ENCODE measurements at regions not wholly inside any gene's neighbourhood (a gene's known extent, or its start where the extent isn't known, plus 50 kb on each side); places are given as distances from the start of the nearest gene placed in this dataset.
"Not testable (repeated sequence)": the region's sequence is repeated elsewhere in the genome, so short reads cannot be mapped to it uniquely, and the experiment has no call there.

GRCh38 chr13:79187917-79188690, 218.0 kb downstream of the RBM26 start:
- no peak for DNase-seq

- no peak for DNase-seq
Measured at GRCh38 chr13:79185580-79185979, 220.5 kb downstream of the RBM26 start.

- DNase-seq = no peak
Measured at GRCh38 chr13:79183231-79183630, 222.8 kb downstream of the RBM26 start.

DNA sequence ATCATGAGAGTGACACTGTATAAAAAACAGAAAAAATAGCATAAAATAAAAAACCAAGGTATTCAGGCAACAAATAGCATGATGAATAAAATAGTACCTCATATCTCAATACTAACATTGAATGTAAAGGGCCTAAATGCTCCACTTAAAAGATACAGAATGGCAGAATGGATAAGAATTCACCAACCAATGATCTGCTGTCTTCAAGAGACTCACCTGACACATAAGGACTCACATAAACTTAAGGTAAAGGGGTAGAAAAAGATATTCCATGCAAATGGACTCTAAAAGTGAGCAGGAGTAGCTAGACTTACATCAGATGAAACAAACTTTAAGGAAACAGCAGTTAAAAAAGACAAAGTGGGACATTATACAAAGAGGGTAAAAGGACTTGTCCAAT, 232.4 kb downstream of the RBM26 start:
- DNase-seq = not testable (repeated sequence)

GRCh38 chr13:79172924-79173323, 233.1 kb downstream of the RBM26 start:
- DNase-seq = not testable (repeated sequence)

GRCh38 chr13:79171141-79172061, 234.7 kb downstream of the RBM26 start:
- no peak for DNase-seq

DNA sequence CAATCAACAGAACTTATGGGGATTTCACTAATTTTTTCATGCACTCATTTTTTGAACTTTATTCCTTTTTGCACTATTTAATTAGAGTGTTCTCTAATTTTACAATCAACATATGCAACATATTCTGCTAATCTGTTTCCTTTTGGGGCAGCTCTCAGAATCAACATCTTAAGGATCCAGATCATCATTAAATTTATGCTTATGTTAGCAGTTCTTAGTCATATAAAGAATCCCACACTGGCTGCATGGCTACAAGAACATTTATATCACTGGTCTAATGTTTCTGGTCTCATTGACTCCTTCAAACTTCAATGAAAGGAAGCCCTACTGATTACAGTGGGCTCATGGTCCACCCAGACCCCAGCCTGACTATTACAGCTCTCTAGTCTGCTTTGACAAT, 245.2 kb downstream of the RBM26 start:
- no peak for DNase-seq

DNA sequence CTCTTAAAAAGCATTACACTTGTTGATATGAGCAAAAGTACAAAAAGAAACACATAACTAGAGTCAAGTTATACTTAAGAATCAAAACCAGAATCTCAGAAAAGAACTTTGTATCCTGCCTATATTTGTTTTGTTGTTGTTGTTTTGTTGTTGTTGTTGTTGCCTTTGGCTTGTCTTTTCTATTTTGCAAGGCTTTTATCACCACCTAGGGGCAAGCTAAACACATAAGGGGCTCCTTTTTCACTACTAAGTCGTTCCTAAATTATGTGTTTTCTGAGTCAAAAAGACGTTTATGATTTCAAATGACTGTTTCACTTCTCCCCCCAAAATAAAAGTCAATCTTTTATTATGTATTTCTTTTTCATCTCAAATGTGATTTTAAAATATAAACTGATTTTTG, 250.2 kb downstream of the RBM26 start:
- no peak for DNase-seq

DNA sequence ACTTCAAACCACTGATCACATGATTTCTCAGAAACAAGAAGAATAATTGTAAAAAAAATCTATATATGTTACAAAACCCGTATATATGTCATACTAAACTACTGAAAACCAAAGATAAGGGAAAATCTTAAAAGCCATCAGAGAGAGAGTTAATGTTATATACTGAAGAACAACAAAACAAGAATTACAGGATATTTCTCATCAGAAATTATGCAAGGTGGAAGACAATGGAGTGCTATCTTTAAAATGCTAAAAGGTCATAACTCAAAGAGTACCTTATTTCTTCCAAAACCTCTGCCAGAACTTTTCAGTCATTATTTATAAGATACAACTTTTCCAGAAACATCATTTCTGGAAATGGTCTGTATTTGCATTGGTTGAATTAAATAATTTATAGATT, 256.8 kb downstream of the RBM26 start:
- no peak for DNase-seq

- no peak for DNase-seq
Measured at GRCh38 chr13:79141082-79141481, 265.0 kb downstream of the RBM26 start.

GRCh38 chr13:79128158-79128557, 277.9 kb downstream of the RBM26 start:
- no peak for DNase-seq

DNA sequence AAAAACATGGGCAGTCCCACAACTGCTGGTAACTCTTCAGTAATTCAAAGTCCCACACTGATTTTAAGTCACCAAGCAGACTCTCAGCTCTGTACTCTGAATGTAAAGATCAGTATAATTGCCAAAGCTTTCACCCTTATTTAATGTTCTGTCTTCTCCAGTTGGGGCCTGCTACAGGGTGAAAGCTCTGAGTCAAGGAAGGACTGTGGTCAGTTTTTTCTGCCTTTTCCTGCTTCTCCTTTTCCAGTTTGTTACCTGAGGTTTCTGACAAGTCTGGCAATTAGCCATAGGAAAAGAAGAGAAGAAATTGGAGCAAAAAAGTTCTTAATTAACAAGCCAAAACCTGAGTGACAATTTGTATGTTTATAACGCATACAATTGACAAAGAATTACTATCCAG, 279.3 kb downstream of the RBM26 start:
- no peak for DNase-seq

DNA sequence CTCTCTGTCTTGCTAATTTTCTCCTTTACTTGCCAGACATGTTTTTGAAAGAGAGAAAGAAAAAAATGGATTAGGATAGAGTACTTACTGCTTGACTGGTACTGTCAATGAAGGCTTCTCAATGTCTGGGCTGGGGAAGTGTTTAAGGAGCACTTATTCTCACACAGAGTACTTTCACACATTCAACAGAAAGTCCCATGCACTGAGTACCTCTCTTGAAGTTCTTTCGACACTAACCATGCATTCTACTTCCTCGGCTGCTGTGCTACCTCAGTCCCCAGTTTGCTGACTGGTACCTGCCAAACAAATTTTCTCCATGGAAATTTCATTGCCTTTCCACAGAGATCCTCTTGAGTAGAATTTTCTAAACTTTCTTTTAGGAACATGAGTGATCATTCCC, 281.9 kb downstream of the RBM26 start:
- no peak for DNase-seq

GRCh38 chr13:79121286-79121685, 284.8 kb downstream of the RBM26 start:
- no peak for DNase-seq

DNA sequence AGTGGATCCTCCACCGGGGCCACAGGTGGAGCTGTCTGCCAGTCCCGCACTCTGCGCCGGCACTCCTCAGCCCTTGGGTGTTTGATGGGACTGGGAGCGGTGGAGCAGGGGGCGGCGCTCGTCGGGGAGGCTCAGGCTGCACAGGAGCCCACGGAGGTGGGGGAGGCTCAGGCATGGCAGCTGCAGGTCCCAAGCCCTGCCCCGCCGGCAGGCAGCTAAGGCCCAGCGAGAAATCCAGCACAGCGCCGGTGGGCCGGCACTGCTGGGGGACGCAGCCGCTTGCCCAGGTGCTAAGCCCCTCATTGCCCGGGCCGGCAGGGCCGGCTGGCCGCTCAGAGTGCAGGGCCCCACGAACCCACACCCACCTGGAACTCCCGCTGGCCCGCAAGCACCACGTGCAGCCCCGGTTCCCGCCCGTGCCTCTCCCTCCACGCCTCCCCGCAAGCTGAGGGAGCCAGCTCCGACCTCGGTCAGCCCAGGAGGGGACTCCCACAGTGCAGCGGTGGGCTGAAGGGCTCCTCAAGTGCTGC, 286.4 kb downstream of the RBM26 start:
- DNase-seq = no peak

- no peak for DNase-seq
Measured at GRCh38 chr13:79112016-79112415, 294.0 kb downstream of the RBM26 start.

DNA sequence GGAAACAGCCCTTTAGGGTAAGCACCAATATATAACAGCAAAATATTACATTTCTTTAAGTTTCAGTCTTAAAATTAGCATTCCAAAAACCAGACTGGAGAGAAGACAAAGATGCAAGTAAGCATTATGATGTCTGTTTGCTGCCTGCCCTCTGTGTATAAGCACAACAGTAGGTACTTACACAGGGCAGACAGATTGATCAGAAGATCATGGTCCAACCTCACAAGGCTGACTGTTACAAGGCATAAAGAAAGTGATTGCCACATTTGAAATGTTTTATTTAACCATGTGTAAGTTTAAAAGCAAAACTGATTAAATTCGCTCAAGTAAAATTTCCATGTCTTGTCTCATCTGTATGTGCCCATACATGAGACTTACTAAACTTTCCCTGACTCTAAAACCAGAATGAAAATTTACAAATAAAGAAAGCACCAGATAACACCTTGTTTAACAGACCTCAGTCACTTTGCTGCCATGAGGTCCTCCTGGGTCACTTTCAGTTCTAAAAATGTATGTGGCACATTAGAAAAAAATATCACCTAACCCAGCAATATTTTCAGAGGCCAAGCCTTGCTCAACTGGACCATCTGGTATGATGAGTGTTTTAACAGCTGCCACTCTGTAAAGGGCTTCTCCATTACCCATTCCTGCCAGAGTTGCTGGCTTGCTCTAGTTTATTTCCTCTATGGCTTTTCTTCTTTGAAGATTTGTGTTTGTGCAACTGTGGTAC, 297.0 kb downstream of the RBM26 start:
- no peak for DNase-seq

DNA sequence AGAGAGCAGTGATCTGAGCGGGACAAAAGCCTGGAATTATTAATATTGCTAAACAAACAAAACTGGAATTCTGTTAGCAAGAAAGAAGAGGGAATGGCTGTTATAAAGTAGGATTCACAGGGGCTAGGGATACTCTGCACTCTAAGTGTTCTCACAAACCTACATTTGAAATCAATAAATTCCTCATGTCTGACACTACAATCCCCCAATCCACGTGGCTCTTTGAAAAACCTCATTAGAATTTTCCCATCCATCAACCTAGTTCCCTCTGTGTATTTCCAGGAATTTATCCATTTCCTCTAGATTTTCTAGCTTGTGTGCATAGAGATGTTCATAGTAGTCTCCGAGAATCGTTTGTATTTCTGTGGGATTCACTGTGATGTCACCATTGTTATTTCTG, 307.5 kb downstream of the RBM26 start:
- DNase-seq = no peak

DNA sequence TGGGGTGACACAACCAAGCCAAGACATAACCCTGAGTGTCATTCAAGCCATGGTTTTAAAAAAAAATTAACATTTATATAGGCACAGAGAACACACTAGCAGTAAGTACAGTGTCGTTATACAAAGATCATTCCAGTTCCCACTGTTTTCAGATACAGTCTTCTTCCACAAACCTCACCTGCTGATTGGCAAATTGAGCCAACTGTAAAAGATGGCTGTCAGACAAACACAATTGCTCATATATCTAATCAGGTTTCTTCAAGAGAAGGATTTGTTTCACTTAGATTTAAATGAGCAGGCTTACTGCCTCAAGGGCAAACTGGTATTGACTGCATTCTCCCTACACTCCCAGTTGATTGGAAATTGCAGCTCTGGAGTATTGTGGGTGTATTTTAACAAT, 308.9 kb downstream of the RBM26 start:
- DNase-seq = no peak

DNA sequence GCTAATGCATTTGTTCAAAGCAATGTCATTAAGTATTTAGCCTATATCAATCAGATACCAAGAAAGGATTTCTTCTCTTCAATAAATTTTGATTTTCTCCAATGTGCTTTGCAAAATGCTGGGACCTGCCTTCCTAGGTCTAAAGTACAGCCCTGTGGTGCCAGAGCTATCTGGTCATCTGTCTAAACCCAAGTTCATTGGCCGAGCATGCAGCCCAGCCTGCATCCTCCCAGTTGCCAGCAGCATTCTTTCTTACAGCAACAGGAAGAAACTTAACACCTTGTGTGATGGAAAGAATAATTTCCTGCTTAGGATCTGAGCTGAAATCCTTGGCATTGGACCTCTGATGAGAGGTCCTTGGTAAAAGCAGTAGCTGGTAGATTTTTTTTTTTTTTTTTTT, 310.0 kb downstream of the RBM26 start:
- DNase-seq = no peak

DNA sequence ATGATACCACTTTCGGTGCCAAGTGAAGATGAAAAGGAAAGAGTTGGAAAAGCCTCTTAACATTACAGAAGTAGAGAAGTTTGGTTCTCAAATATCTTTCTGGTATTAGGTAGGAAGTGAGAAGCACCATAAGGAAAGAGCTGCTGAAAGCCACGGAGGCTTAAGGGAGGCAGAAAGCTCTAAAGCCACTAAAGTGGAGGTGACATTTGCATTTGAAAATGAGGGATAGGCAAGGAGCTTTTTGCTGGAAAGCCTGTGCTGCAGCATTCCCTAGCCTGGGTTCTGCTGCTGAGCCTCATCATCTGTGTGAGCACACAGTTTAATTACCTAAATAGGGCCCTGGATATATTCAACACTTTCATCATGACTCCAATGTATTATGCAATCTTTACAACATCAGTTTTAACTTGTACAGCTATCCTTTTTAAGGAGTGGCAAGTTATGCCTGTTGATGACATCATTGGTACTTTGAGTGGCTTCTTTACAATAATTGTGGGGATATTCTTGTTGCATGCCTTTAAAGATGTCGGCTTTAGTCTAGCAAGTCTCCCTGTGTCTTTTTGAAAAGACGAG, 315.4 kb downstream of the RBM26 start:
- DNase-seq = no peak

DNA sequence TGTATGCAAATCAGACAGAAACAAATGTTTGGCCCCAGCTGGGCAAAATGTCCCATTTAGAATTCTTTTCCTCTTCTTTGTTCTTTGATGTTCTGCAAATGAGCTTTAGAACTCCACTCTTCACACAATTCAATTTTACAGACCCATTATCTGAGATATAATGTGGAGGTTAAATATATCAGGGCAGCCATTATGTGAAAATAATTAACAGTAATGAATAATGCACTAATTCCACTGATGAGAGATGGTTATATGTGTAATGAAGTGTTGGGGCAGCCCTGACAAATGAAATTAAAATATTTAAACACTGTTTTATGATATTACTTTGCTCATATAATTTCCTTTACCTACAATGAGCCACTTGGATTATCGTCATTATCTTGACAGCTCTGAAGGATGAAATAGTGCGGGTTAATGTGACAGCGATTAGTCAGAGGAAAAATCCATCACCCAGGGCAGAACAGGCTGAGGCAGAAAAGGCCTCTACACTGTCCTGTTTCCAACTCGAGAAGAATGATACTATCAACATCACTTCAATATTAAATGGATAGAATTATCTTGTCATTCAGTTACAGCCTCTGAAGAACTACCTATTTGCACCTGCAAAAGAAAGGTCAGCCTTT, 321.1 kb downstream of the RBM26 start:
- DNase-seq = no peak

Measured in activated CD4-positive, alpha-beta T cell treated with anti-CD3 and anti-CD28 coated beads, Interleukin-2, amount 50 U/mL, for 48 hours (primary cell).